Testis (tissue), 2 donors: ENCODE measurements at regions not wholly inside any gene's neighbourhood (a gene's known extent, or its start where the extent isn't known, plus 50 kb on each side); places are given as distances from the start of the nearest gene placed in this dataset.

Experiments
- POLR2A ChIP-seq: fragments of 450-650 bp; IDR thresholded peaks from one replicate; pipeline ENCODE4 v1.6.1; 2017; ENCODE audit warnings: antibody characterized with exemption, mild to moderate bottlenecking, moderate library complexity
- TF ChIP-seq, protein P1 (sequence below), 3 experiments: fragments of 450-650 bp in 2 of 3; fragments of 200-600 bp in 1 of 3; sonication (generic) in 1 of 3; IDR thresholded peaks; one replicate each; pipeline ENCODE4 v1.5.1; 2016 to 2019; ENCODE audit warnings: antibody characterized with exemption in 3 of 3, mild to moderate bottlenecking in 2 of 3, moderate library complexity in 1 of 3

- TF ChIP-seq, protein P1, sequence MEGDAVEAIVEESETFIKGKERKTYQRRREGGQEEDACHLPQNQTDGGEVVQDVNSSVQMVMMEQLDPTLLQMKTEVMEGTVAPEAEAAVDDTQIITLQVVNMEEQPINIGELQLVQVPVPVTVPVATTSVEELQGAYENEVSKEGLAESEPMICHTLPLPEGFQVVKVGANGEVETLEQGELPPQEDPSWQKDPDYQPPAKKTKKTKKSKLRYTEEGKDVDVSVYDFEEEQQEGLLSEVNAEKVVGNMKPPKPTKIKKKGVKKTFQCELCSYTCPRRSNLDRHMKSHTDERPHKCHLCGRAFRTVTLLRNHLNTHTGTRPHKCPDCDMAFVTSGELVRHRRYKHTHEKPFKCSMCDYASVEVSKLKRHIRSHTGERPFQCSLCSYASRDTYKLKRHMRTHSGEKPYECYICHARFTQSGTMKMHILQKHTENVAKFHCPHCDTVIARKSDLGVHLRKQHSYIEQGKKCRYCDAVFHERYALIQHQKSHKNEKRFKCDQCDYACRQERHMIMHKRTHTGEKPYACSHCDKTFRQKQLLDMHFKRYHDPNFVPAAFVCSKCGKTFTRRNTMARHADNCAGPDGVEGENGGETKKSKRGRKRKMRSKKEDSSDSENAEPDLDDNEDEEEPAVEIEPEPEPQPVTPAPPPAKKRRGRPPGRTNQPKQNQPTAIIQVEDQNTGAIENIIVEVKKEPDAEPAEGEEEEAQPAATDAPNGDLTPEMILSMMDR (IDR thresholded peaks at IDR 0.05): no peak
- no peak for TF ChIP-seq POLR2A
Measured at GRCh38 chr15:47888385-47889100, 171.2 kb downstream of the SEMA6D start.
